Upper lobe of left lung (tissue), 4 donors: ENCODE measurements at regions not wholly inside any gene's neighbourhood (a gene's known extent, or its start where the extent isn't known, plus 50 kb on each side); places are given as distances from the start of the nearest gene placed in this dataset.

Source experiments
- CTCF ChIP-seq, 6 experiments: fragments of 450-650 bp in 4 of 6; fragments of 200-600 bp in 2 of 6; sonication (generic) in 2 of 6; IDR thresholded peaks; one replicate each; pipeline ENCODE4 v1.5.1; 2016 to 2019; ENCODE audit warnings: antibody characterized with exemption in 6 of 6
- POLR2A ChIP-seq, 4 donors: fragments of 450-650 bp; IDR thresholded peaks; one replicate each; pipeline ENCODE4 v1.5.1; 2016 to 2017; ENCODE audit warnings: antibody characterized with exemption in 4 of 4, mild to moderate bottlenecking in 2 of 4
- POLR2AphosphoS5 ChIP-seq, 2 donors: sonication (generic); formaldehyde crosslinking; IDR thresholded peaks; one replicate each; pipeline ENCODE4 v1.5.1; 2017; ENCODE audit warnings: antibody characterized with exemption in 2 of 2

GRCh38 chr11:95435192-95435591, 204.2 kb upstream of the SESN3 start:
- no peak for TF ChIP-seq CTCF (IDR thresholded peaks at IDR 0.05)
- TF ChIP-seq POLR2AphosphoS5 (IDR thresholded peaks at IDR 0.05) = no peak
- TF ChIP-seq POLR2A (IDR thresholded peaks at IDR 0.05) = no peak
